T-cell (primary cell): ENCODE measurements at regions not wholly inside any gene's neighbourhood (a gene's known extent, or its start where the extent isn't known, plus 50 kb on each side); places are given as distances from the start of the nearest gene placed in this dataset.
"Not testable (repeated sequence)": the region's sequence is repeated elsewhere in the genome, so short reads cannot be mapped to it uniquely, and the experiment has no call there.

Experiments
- ATAC-seq, 4 experiments: fragments of 200-7000 bp in 3 of 4; fragments of 150-1000 bp in 1 of 4; cut with Tn5 transposase; replicated peaks in 1 of 4; 1 replicate in 3 of 4; 2 replicates in 1 of 4; pipeline ENCODE4 v1.10.0; 2021; ENCODE audit warnings: moderate library complexity in 3 of 4, mild to moderate bottlenecking in 2 of 4, moderate number of reproducible peaks in 1 of 4
- CTCF ChIA-PET, 2 donors: fragments of 300-600 bp; sonication (Branson Sonifier 250); formaldehyde crosslinking; loops; one replicate each; lab custom pipeline; 2022; ENCODE audit warnings: antibody characterized with exemption in 2 of 2; lab: Charles Lee
- POLR2A ChIA-PET, 2 donors: fragments of 300-600 bp; sonication (Branson Sonifier 250); formaldehyde crosslinking; loops; one replicate each; lab custom pipeline; 2022; ENCODE audit warnings: antibody characterized with exemption in 2 of 2; lab: Charles Lee
- DNase-seq, 35 experiments: peaks; one replicate each; pipeline versions ENCODE4 v3.0.0 to v3.0.0-alpha.2; 2013 to 2023
- H3K27ac ChIP-seq: one replicate; pipeline ENCODE4 v1.5.1; 2013; ENCODE audit warnings: low read length
- H3K27me3 ChIP-seq, 2 experiments: replicated peaks in 1 of 2; 1 replicate in 1 of 2; 2 replicates in 1 of 2; pipeline versions ENCODE4 v1.6.1 to v1.7.0; 2013; ENCODE audit warnings: low read length in 1 of 2, mixed read lengths in 1 of 2; ENCODE audit not compliant: control insufficient read depth in 2 of 2, insufficient read depth in 2 of 2; ENCODE audit errors: extremely low read depth in 1 of 2
- H3K36me3 ChIP-seq, 2 donors: 1 replicate in 1 of 2; 2 replicates in 1 of 2; pipeline versions ENCODE4 v1.6.1 to v1.7.0; 2013; ENCODE audit warnings: low read length in 1 of 2; ENCODE audit not compliant: control insufficient read depth in 2 of 2, insufficient read depth in 1 of 2; ENCODE audit errors: extremely low read depth in 1 of 2
- H3K4me1 ChIP-seq, 2 experiments: 1 replicate in 1 of 2; 2 replicates in 1 of 2; pipeline versions ENCODE4 v1.6.1 to v1.7.0; 2013; ENCODE audit warnings: low read length in 2 of 2, mixed read lengths in 1 of 2; ENCODE audit not compliant: insufficient read depth in 2 of 2, control insufficient read depth in 1 of 2; ENCODE audit errors: extremely low read depth in 1 of 2
- H3K4me3 ChIP-seq, 2 donors: 1 replicate in 1 of 2; 2 replicates in 1 of 2; pipeline versions ENCODE4 v1.5.1 to v1.7.0; 2013; ENCODE audit warnings: mild to moderate bottlenecking in 2 of 2, low read length in 1 of 2, moderate library complexity in 1 of 2; ENCODE audit not compliant: control insufficient read depth in 1 of 2; ENCODE audit errors: extremely low read depth in 1 of 2
- H3K9me3 ChIP-seq: 2 replicates; pipeline ENCODE4 v1.7.0; 2013
- H3K27ac Mint-ChIP-seq, 2 donors: one replicate each; pipeline ENCODE4 v1.8.0; 2020 to 2021; ENCODE audit warnings: mild to moderate bottlenecking in 2 of 2, mixed read lengths in 2 of 2
- H3K27me3 Mint-ChIP-seq, 2 donors: one replicate each; pipeline ENCODE4 v1.8.0; 2021 to 2022; ENCODE audit warnings: mixed read lengths in 2 of 2
- H3K36me3 Mint-ChIP-seq: one replicate; pipeline ENCODE4 v1.8.0; 2021; ENCODE audit warnings: mixed read lengths
- H3K4me1 Mint-ChIP-seq, 3 donors: one replicate each; pipeline ENCODE4 v1.8.0; 2020 to 2022; ENCODE audit warnings: mixed read lengths in 3 of 3, mild to moderate bottlenecking in 1 of 3
- H3K4me3 Mint-ChIP-seq, 3 donors: one replicate each; pipeline ENCODE4 v1.8.0; 2020 to 2022; ENCODE audit warnings: mild to moderate bottlenecking in 3 of 3, mixed read lengths in 3 of 3, moderate library complexity in 3 of 3
- H3K9me3 Mint-ChIP-seq, 3 donors: one replicate each; pipeline ENCODE4 v1.8.0; 2020 to 2022; ENCODE audit warnings: mixed read lengths in 3 of 3
- WGBS: methylation state at CpG from one replicate; pipeline ENCODE4 v1.1.5; 2013; ENCODE audit warnings: missing lambda C conversion rate; ENCODE audit not compliant: insufficient coverage; 5-methylcytosine and 5-hydroxymethylcytosine counted together

DNA sequence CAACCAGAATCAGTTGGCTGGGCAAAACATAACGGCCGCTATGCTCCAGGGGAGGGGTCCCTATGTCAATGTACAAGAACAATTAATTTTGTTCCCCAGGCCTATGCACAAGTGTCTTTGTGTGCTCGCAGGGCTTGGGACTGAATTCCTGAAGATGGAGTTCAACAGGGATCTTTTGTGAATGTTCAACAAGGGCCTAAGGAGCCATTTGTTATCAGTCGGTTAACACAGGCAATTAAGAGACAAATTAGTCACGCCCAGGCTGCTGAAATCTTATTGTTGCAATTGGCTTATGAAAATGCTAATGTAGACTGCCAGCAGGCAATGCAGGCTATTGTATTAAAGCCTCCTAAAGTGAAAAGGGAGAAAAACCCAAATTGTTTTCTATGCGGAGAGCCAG, 117.5 kb downstream of the ZNF429 start:
- H3K9me3 ChIP-seq, result no peaks in the 10 kb centered on the region
- H3K4me1 Mint-ChIP-seq, result peaks cover 0 to 6% (median 0%) of the 10 kb centered on the region in 3 donors
- WGBS, result 51% methylated on average over 3 of the region's 6 CpGs
- peaks cover 0 to 5% of the 10 kb centered on the region in 2 experiments for H3K4me1 ChIP-seq
- ChIA-PET CTCF (no interaction called here), POLR2A (no interaction called here)
- no peak for ATAC-seq
- H3K36me3 Mint-ChIP-seq, result no peaks in the 10 kb centered on the region
- no peak for DNase-seq
- no peak overlapping the region for H3K27ac ChIP-seq
- no peak overlapping the region for H3K27ac Mint-ChIP-seq
- H3K9me3 Mint-ChIP-seq, result peaks cover 0 to 6% (median 0%) of the 10 kb centered on the region in 3 donors
- H3K4me3 Mint-ChIP-seq, result no peak overlapping the region
- no peaks in the 10 kb centered on the region for H3K27me3 ChIP-seq
- no peaks in the 10 kb centered on the region for H3K36me3 ChIP-seq
- H3K4me3 ChIP-seq, result no peak overlapping the region
- no peaks in the 10 kb centered on the region for H3K27me3 Mint-ChIP-seq

DNA sequence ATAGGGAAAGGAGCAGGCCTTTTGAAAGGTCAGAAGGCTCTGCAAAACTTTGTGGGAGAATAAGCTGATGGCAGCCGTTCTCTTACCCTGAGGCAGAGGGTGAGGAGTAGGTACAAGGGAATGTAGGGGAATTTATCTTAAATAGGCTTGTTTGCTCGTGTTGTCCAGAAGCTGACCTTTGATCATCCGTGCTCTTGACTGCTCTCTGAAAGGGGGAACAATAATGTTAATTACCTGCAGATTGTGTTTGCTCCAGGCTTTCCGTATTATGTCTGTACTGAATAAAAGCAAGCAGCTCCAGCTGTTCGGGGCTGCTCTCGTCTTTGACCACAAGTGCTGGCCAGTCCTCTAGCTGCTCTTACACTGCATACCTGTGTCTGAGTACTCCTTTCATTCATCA, 116.3 kb downstream of the ZNF429 start:
- H3K27ac ChIP-seq, result no peak overlapping the region
- H3K27ac Mint-ChIP-seq, result no peak overlapping the region
- ChIA-PET CTCF (no interaction called here), POLR2A (no interaction called here)
- H3K4me1 ChIP-seq, result no peaks in the 10 kb centered on the region
- 83% methylated on average over 6 of the region's 6 CpGs for WGBS
- no peaks in the 10 kb centered on the region for H3K4me1 Mint-ChIP-seq
- no peaks in the 10 kb centered on the region for H3K27me3 ChIP-seq
- DNase-seq (no peak), ATAC-seq (no peak)
- no peaks in the 10 kb centered on the region for H3K36me3 Mint-ChIP-seq
- no peaks in the 10 kb centered on the region for H3K9me3 ChIP-seq
- no peak overlapping the region for H3K4me3 ChIP-seq
- no peak overlapping the region for H3K4me3 Mint-ChIP-seq
- H3K9me3 Mint-ChIP-seq, result peaks cover 0 to 6% (median 0%) of the 10 kb centered on the region in 3 donors
- H3K27me3 Mint-ChIP-seq, result no peaks in the 10 kb centered on the region
- H3K36me3 ChIP-seq, result no peaks in the 10 kb centered on the region

DNA sequence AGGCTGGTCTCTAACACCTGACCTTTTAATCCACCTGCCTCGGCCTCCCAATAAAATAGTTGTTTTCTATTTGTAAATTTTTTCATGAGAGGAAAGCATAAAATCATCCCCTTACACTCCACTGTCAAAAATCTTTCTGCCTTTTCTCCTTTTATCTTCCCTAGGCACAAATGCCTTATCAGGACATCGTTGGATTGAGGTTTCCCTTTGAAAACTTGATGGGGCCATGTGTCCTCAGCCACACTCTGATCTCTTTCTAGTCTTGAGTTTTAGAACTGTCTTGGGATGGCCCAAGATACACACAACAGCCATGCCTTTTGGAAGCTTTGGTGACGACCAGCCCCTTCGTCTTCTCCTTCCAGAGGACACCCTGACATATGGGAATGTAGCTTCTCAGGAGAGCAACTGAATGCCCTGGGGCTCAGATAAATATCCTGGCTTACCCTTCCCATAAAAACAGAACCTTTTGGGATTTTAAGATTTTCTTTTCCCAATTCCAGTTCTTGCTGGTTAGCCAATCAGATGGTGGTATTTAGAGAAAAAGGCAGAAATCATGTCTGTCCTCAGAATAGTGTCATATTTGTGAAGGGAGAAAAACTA, 112.4 kb downstream of the ZNF429 start:
- Mint-ChIP-seq H3K4me1 (no peaks in the 10 kb centered on the region), H3K36me3 (no peaks in the 10 kb centered on the region), H3K27me3 (no peaks in the 10 kb centered on the region), H3K27ac (no peak overlapping the region), H3K4me3 (no peak overlapping the region), H3K9me3 (peaks cover 0 to 10% (median 0%) of the 10 kb centered on the region in 3 donors)
- 40% methylated on average over 1 of the region's 4 CpGs for WGBS
- Histone ChIP-seq H3K4me3 (no peak overlapping the region), H3K4me1 (no peaks in the 10 kb centered on the region), H3K27ac (no peak overlapping the region), H3K27me3 (no peaks in the 10 kb centered on the region), H3K9me3 (no peaks in the 10 kb centered on the region), H3K36me3 (no peaks in the 10 kb centered on the region)
- DNase-seq, result no peak
- ATAC-seq, result no peak
- CTCF ChIA-PET, result interaction anchor here in 1 of 2 donors (0.7 kb wide), 1 partner anchor 1342 kb away, joined by 9 read pairs; no protein-coding TSS in a partner anchor
- POLR2A ChIA-PET, result no interaction called here

DNA sequence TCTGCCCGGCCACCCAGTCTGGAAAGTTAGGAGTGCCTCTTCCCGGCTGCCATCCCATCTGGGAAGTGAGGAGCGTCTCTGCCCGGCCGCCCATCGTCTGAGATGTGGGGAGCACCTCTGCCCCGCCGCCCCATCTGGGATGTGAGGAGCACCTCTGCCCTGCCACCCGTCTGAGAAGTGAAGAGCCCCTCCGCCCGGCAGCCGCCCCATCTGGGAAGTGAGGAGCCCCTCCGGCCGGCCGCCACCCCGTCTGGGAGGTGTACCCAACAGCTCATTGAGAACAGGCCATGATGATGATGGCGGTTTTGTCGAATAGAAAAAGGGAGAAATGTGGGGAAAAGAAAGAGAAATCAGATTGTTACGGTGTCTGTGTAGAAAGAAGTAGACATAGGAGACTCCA, 109.4 kb downstream of the ZNF429 start:
- H3K36me3 ChIP-seq, H3K27me3 Mint-ChIP-seq, POLR2A ChIA-PET, H3K4me1 Mint-ChIP-seq, H3K4me1 ChIP-seq, H3K9me3 ChIP-seq, H3K4me3 Mint-ChIP-seq, CTCF ChIA-PET, DNase-seq, H3K36me3 Mint-ChIP-seq, ATAC-seq, H3K4me3 ChIP-seq, H3K27me3 ChIP-seq, H3K27ac ChIP-seq, H3K27ac Mint-ChIP-seq: not testable (repeated sequence)
- 99% methylated on average over 16 of the region's 19 CpGs for WGBS
- peaks cover 0 to 10% (median 0%) of the 10 kb centered on the region in 3 donors for H3K9me3 Mint-ChIP-seq

DNA sequence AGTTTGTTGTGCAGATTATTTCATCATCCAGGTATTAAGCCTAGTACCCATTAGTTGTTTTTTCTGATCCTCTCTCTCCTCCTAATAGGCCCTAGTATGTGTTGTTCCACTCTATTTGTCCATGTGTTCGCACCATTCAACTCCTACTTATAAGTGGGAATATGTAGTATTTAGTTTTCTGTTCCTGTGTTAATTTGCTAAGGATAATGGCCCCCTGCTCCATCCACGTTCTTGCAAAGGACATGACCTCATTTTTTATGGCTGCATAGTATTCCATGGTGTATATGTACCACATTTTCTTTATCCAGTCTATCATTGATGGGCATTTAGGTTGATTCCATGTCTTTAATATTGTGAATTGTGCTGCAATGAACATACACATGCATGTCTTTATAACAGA, 107.8 kb downstream of the ZNF429 start:
- ATAC-seq, H3K9me3 Mint-ChIP-seq, H3K36me3 ChIP-seq, H3K4me3 ChIP-seq, H3K27ac ChIP-seq, POLR2A ChIA-PET, H3K4me1 ChIP-seq, H3K4me1 Mint-ChIP-seq, H3K4me3 Mint-ChIP-seq, H3K27me3 ChIP-seq, DNase-seq, H3K9me3 ChIP-seq, H3K27ac Mint-ChIP-seq, H3K27me3 Mint-ChIP-seq, H3K36me3 Mint-ChIP-seq: not testable (repeated sequence)
- CTCF ChIA-PET, result interaction anchor here in 1 of 2 donors (0.6 kb wide), 1 partner anchor 96 kb away, joined by 3 read pairs; no protein-coding TSS in a partner anchor
- WGBS, result no CpG with 5 or more reads among the region's 2 CpGs

DNA sequence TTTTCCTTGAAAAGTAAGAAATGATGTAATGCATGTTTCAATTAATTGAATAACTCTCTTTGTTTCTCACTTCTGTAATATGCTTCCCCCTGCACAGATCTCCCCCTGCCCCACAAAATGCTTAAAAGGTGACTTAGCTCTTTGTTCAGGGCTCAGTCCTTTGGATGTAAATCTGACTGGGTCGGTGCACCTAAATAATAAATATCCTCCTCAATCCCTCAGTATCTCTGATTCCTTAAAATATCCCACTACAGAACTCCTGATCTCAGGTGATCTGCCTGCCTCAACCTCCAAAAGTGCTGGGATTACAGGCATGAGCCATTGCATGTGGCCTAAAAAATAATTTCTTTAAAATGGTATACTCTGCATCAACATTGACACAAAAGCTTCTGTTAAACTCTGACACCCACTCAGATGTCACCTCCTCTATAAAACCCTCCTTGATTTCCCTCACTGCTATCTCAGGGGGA, 107.0 kb downstream of the ZNF429 start:
- H3K27ac ChIP-seq, result no peak overlapping the region
- no peak overlapping the region for H3K27ac Mint-ChIP-seq

More for the DNA sequence above, 107.0 kb downstream of the ZNF429 start:
- DNase-seq (no peak), ATAC-seq (no peak)
- Histone ChIP-seq H3K27me3 (no peaks in the 10 kb centered on the region), H3K4me1 (peaks cover 0 to 2% of the 10 kb centered on the region in 2 experiments), H3K4me3 (no peak overlapping the region), H3K9me3 (no peaks in the 10 kb centered on the region), H3K36me3 (no peaks in the 10 kb centered on the region)
- H3K36me3 Mint-ChIP-seq, result no peaks in the 10 kb centered on the region
- CTCF ChIA-PET, result no interaction called here
- WGBS, result 100% methylated on average over 1 of the region's 1 CpG
- no peaks in the 10 kb centered on the region for H3K4me1 Mint-ChIP-seq
- H3K9me3 Mint-ChIP-seq, result peaks cover 0 to 4% (median 0%) of the 10 kb centered on the region in 3 donors
- POLR2A ChIA-PET, result no interaction called here
- H3K4me3 Mint-ChIP-seq, result no peak overlapping the region
- no peaks in the 10 kb centered on the region for H3K27me3 Mint-ChIP-seq
